ENCODE measurements at regions not wholly inside any gene's neighbourhood (a gene's known extent, or its start where the extent isn't known, plus 50 kb on each side); places are given as distances from the start of the nearest gene placed in this dataset.

DNA sequence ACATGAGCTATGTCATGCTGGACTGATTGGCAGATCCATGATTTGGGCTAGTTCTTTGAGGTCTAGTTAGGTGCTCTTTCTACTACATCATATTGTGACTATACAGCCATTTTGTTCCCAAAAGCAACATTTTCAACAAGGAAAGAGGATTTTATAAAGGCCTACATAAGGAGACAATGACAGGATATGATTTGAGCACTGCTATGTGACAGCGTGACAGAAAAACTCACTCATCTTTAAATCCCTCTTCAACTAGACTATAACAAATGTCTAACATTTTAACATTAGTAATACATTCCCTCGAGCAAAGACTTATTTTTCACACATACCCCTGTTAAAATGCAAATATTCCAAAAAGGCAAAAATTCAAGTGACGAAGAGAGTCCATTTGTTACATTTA lies 209.6 kb upstream of the CHST9 start:
- no peaks in the 10 kb centered on the region for H3K27me3 ChIP-seq (ENCODE audit: control insufficient read depth in 2 of 2, insufficient read depth in 2 of 2, low read length in 2 of 2)
- no peak overlapping the region for H3K9ac ChIP-seq (ENCODE audit: low read depth in 1 of 2, low read length in 2 of 2)
- H3K4me1 ChIP-seq (ENCODE audit: control insufficient read depth in 2 of 2, insufficient read depth in 2 of 2, low read length in 2 of 2) = no peaks in the 10 kb centered on the region
- H3K9me3 ChIP-seq (ENCODE audit: control insufficient read depth in 2 of 2, low read length in 2 of 2) = no peaks in the 10 kb centered on the region
- no peaks in the 10 kb centered on the region for H3K36me3 ChIP-seq (ENCODE audit: control insufficient read depth in 2 of 2, insufficient read depth in 2 of 2, low read length in 2 of 2)
- H3K4me3 ChIP-seq (ENCODE audit: low read length in 2 of 2) = no peak overlapping the region
- no peak overlapping the region for H3K27ac ChIP-seq (ENCODE audit: low read depth in 2 of 2, low read length in 2 of 2)

DNA sequence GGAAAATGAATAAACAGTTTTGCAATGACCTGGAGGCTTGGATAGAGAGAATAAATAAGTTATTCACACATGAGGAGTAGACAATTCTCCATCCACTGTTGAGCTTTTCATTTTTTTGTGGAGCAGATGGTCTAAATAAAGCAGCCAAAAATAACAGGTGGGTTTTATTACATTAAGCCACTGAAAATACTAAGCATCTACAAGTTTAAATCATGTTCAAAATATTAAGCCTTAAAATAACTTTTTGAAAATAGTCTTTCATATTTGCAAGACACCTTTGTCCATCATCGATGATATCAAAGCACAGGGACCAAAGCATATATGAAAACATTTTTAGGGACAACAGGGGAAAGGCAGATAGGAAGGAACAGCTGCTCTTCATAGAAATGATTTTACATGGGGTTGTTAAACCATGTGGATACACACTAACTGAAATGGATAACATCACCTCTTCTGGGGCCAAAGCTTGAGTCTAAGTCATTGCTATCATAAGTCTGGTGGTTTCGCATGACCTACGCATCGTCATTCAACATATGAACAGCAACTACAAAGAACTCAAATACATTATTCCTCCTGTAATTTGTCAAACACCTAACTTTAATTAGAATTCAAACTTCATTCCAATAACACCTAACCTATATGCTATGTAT lies 197.6 kb upstream of the CHST9 start:
- no peak overlapping the region for H3K27ac ChIP-seq (ENCODE audit: low read depth in 2 of 2, low read length in 2 of 2)
- no peaks in the 10 kb centered on the region for H3K4me1 ChIP-seq (ENCODE audit: control insufficient read depth in 2 of 2, insufficient read depth in 2 of 2, low read length in 2 of 2)
- H3K36me3 ChIP-seq (ENCODE audit: control insufficient read depth in 2 of 2, insufficient read depth in 2 of 2, low read length in 2 of 2) = no peaks in the 10 kb centered on the region

DNA sequence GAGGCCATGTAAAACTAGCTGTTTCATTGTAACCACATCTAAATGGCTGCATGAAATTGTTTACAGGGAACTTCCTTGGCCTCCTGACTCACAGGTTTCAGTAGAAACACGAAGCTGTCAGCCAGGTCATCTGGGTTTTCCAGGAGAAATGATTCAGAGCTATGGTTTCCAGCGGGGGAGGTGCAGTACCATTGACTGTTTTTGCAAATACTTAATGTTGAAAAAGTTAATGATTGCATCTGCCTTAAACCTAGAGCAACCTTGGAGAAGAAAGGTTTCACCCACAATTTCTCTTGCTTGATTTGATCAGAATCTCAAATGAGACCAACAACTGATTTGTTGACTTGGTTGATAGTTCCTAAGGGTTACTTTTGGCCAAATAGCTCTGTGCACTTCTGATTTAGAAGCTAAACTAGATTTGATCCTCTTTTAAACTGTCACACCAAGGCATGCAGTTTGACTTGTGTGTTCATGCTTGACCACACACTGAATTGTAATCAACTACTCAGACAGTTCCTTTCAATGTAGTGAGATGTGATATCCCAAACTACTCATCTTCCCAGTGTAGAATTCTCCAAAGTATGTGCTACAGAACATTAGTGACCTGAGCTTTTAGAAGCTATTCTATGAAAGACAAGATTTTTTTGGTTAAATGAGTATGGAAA lies 193.5 kb upstream of the CHST9 start:
- Histone ChIP-seq H3K4me3 (ENCODE audit: low read length in 2 of 2) (no peak overlapping the region), H3K36me3 (ENCODE audit: control insufficient read depth in 2 of 2, insufficient read depth in 2 of 2, low read length in 2 of 2) (no peaks in the 10 kb centered on the region), H3K4me1 (ENCODE audit: control insufficient read depth in 2 of 2, insufficient read depth in 2 of 2, low read length in 2 of 2) (no peaks in the 10 kb centered on the region), H3K9ac (ENCODE audit: low read depth in 1 of 2, low read length in 2 of 2) (no peak overlapping the region), H3K27me3 (ENCODE audit: control insufficient read depth in 2 of 2, insufficient read depth in 2 of 2, low read length in 2 of 2) (no peaks in the 10 kb centered on the region), H3K9me3 (ENCODE audit: control insufficient read depth in 2 of 2, low read length in 2 of 2) (no peaks in the 10 kb centered on the region), H3K27ac (ENCODE audit: low read depth in 2 of 2, low read length in 2 of 2) (no peak overlapping the region)

More for the DNA sequence above, 197.6 kb upstream of the CHST9 start:
- Histone ChIP-seq H3K9me3 (ENCODE audit: control insufficient read depth in 2 of 2, low read length in 2 of 2) (no peaks in the 10 kb centered on the region), H3K27me3 (ENCODE audit: control insufficient read depth in 2 of 2, insufficient read depth in 2 of 2, low read length in 2 of 2) (no peaks in the 10 kb centered on the region), H3K9ac (ENCODE audit: low read depth in 1 of 2, low read length in 2 of 2) (no peak overlapping the region), H3K4me3 (ENCODE audit: low read length in 2 of 2) (no peak overlapping the region)

DNA sequence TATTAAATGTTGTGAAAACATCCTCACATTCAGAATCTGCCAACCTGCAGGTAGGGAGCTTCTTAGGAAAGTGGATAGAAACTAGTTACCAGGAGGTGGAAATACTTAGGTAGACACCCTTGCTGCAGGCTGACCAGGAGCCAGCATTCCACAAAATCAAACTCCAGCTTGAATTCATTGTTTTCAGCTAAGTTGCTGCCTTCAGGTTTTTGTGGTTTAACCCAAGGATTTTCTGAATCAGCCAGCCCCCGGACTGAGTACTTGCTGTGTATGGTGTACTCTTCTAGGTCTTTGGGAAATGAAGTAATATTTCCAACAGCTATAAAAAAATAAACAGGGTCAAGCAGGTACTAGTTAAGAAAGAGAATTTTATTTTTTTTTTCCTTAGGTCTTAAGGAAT lies 192.1 kb upstream of the CHST9 start:
- no peaks in the 10 kb centered on the region for H3K36me3 ChIP-seq (ENCODE audit: control insufficient read depth in 2 of 2, insufficient read depth in 2 of 2, low read length in 2 of 2)
- no peak overlapping the region for H3K27ac ChIP-seq (ENCODE audit: low read depth in 2 of 2, low read length in 2 of 2)
- H3K9ac ChIP-seq (ENCODE audit: low read depth in 1 of 2, low read length in 2 of 2) = no peak overlapping the region
- no peaks in the 10 kb centered on the region for H3K27me3 ChIP-seq (ENCODE audit: control insufficient read depth in 2 of 2, insufficient read depth in 2 of 2, low read length in 2 of 2)
- no peak overlapping the region for H3K4me3 ChIP-seq (ENCODE audit: low read length in 2 of 2)
- no peaks in the 10 kb centered on the region for H3K4me1 ChIP-seq (ENCODE audit: control insufficient read depth in 2 of 2, insufficient read depth in 2 of 2, low read length in 2 of 2)
- no peaks in the 10 kb centered on the region for H3K9me3 ChIP-seq (ENCODE audit: control insufficient read depth in 2 of 2, low read length in 2 of 2)

DNA sequence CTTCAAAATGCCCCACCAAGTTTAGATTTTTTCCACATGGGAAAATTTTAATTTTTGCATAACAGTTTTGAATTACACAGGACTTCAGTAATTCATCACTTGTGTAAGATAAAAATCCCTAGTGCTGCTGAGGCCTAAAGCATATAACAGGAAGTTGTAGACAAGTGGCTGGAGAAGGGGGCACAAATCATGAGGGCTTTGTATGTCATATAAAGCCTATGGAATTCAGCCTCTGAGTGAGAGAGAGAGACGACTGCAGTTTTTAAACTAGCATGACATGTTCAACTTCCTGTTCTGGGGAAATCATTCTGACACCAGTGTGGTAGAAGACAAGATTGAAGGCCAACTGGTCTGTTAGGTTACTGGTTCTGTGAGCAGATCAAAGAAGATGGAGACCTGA lies 187.3 kb upstream of the CHST9 start:
- H3K4me3 ChIP-seq (ENCODE audit: low read length in 2 of 2) = no peak overlapping the region
- H3K36me3 ChIP-seq (ENCODE audit: control insufficient read depth in 2 of 2, insufficient read depth in 2 of 2, low read length in 2 of 2) = no peaks in the 10 kb centered on the region
- H3K4me1 ChIP-seq (ENCODE audit: control insufficient read depth in 2 of 2, insufficient read depth in 2 of 2, low read length in 2 of 2) = no peaks in the 10 kb centered on the region
- H3K9me3 ChIP-seq (ENCODE audit: control insufficient read depth in 2 of 2, low read length in 2 of 2) = no peaks in the 10 kb centered on the region
- H3K27me3 ChIP-seq (ENCODE audit: control insufficient read depth in 2 of 2, insufficient read depth in 2 of 2, low read length in 2 of 2) = no peaks in the 10 kb centered on the region
- no peak overlapping the region for H3K27ac ChIP-seq (ENCODE audit: low read depth in 2 of 2, low read length in 2 of 2)
- H3K9ac ChIP-seq (ENCODE audit: low read depth in 1 of 2, low read length in 2 of 2) = no peak overlapping the region

DNA sequence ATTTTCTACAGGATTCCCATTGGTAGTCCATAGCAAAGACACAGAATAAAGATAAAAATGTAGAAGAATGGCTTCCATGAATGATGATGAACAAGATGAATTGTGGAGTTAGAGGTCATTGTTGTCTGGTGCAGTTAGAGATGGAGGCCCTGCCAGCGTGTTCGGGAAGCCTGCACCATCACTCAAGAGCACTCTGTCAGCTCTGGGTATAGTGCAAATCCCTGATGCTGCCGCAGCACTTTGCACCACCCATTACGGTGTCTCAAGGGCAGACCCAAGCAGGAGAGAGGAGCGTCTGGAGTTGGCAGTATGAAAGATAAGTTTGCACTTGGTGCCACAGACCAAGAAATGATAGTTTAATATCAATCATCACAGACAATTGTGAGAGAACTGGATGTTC lies 181.6 kb upstream of the CHST9 start:
- H3K4me3 ChIP-seq (ENCODE audit: low read length in 2 of 2) = no peak overlapping the region
- no peaks in the 10 kb centered on the region for H3K4me1 ChIP-seq (ENCODE audit: control insufficient read depth in 2 of 2, insufficient read depth in 2 of 2, low read length in 2 of 2)
- H3K9ac ChIP-seq (ENCODE audit: low read depth in 1 of 2, low read length in 2 of 2) = no peak overlapping the region
- no peaks in the 10 kb centered on the region for H3K36me3 ChIP-seq (ENCODE audit: control insufficient read depth in 2 of 2, insufficient read depth in 2 of 2, low read length in 2 of 2)
- no peaks in the 10 kb centered on the region for H3K9me3 ChIP-seq (ENCODE audit: control insufficient read depth in 2 of 2, low read length in 2 of 2)
- H3K27me3 ChIP-seq (ENCODE audit: control insufficient read depth in 2 of 2, insufficient read depth in 2 of 2, low read length in 2 of 2) = no peaks in the 10 kb centered on the region
- H3K27ac ChIP-seq (ENCODE audit: low read depth in 2 of 2, low read length in 2 of 2) = no peak overlapping the region

DNA sequence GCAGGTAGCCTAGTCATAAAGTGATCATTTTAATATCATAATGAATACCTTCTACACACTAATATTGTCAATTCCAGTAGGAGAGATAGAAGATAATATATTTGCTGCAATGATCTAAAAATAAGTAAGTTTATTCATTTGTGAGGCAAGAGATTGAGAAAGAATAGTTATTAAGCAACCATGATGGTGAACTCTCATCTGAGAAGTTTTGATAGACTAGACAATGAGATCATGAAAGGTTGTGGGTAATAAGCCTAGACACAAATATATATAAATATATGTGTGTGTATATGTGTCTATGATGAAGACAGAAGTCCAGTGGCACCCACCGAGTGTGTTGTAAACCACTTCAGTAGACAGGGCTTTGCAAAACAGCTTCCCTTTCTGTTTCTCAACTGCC lies 181.0 kb upstream of the CHST9 start:
- Histone ChIP-seq H3K4me1 (ENCODE audit: control insufficient read depth in 2 of 2, insufficient read depth in 2 of 2, low read length in 2 of 2) (no peaks in the 10 kb centered on the region), H3K36me3 (ENCODE audit: control insufficient read depth in 2 of 2, insufficient read depth in 2 of 2, low read length in 2 of 2) (no peaks in the 10 kb centered on the region)

DNA sequence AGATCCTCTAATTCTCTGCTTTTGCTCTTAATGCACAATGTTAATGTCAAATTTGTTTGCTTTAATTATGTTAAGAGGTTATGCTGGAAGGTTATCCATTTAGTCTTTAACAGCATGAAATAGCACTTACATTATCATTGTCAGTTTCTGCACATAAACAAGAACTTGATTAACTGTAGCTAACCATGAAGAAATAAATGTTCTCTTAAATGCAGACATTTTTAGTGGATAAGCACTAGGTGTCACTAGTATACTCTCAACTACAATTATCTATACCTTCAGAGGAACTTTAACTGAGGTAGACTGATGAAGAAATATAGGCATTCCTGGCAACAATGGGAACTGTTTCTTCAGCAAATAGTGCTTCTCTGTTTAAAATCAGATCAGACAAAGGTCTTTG lies 178.8 kb upstream of the CHST9 start:
- Histone ChIP-seq H3K36me3 (ENCODE audit: control insufficient read depth in 2 of 2, insufficient read depth in 2 of 2, low read length in 2 of 2) (no peaks in the 10 kb centered on the region), H3K27ac (ENCODE audit: low read depth in 2 of 2, low read length in 2 of 2) (no peak overlapping the region), H3K9ac (ENCODE audit: low read depth in 1 of 2, low read length in 2 of 2) (no peak overlapping the region), H3K4me3 (ENCODE audit: low read length in 2 of 2) (no peak overlapping the region), H3K4me1 (ENCODE audit: control insufficient read depth in 2 of 2, insufficient read depth in 2 of 2, low read length in 2 of 2) (no peaks in the 10 kb centered on the region), H3K9me3 (ENCODE audit: control insufficient read depth in 2 of 2, low read length in 2 of 2) (no peaks in the 10 kb centered on the region), H3K27me3 (ENCODE audit: control insufficient read depth in 2 of 2, insufficient read depth in 2 of 2, low read length in 2 of 2) (no peaks in the 10 kb centered on the region)

More for the DNA sequence above, 181.0 kb upstream of the CHST9 start:
- Histone ChIP-seq H3K9ac (ENCODE audit: low read depth in 1 of 2, low read length in 2 of 2) (no peak overlapping the region), H3K4me3 (ENCODE audit: low read length in 2 of 2) (no peak overlapping the region), H3K27ac (ENCODE audit: low read depth in 2 of 2, low read length in 2 of 2) (no peak overlapping the region), H3K9me3 (ENCODE audit: control insufficient read depth in 2 of 2, low read length in 2 of 2) (no peaks in the 10 kb centered on the region), H3K27me3 (ENCODE audit: control insufficient read depth in 2 of 2, insufficient read depth in 2 of 2, low read length in 2 of 2) (no peaks in the 10 kb centered on the region)

DNA sequence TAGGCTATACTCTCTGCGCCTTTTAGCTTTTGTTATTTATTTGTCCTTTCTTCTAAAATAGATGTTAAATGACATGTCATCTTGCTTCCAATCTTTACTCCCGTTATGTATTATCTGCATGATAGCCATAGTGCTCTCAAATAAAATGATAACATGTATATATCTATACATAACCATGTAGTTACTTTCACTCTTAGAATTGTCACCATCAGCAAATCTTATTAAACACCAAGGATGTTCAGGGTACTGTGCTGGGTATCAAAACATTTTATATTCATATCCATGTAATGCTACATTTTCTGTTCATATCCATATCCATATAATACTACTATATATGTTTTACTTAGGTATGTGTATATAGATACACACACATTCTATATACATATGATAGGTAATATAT lies 176.4 kb upstream of the CHST9 start:
- Histone ChIP-seq H3K9me3 (ENCODE audit: control insufficient read depth in 2 of 2, low read length in 2 of 2) (no peaks in the 10 kb centered on the region), H3K9ac (ENCODE audit: low read depth in 1 of 2, low read length in 2 of 2) (no peak overlapping the region), H3K36me3 (ENCODE audit: control insufficient read depth in 2 of 2, insufficient read depth in 2 of 2, low read length in 2 of 2) (no peaks in the 10 kb centered on the region), H3K4me1 (ENCODE audit: control insufficient read depth in 2 of 2, insufficient read depth in 2 of 2, low read length in 2 of 2) (no peaks in the 10 kb centered on the region), H3K4me3 (ENCODE audit: low read length in 2 of 2) (no peak overlapping the region), H3K27me3 (ENCODE audit: control insufficient read depth in 2 of 2, insufficient read depth in 2 of 2, low read length in 2 of 2) (no peaks in the 10 kb centered on the region), H3K27ac (ENCODE audit: low read depth in 2 of 2, low read length in 2 of 2) (no peak overlapping the region)

DNA sequence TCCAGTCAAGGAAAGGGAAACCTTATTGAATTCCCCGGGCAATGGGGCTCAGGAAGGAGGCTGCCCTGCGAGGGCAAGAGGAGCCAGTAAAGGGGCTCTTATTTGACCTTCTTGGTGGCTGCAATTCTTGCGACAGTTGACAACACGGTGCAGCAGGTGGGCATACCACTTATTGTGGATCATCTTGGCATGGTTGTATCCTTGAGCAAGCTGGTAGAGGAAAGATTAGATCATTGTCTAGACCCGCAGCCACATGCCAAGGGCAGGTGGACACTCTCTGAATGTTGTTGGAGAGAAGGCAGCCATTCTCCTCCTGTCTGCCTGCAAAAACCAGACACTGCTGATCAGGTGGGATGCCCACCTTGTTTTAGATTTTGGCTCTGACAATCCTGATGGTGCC lies 170.2 kb upstream of the CHST9 start:
- no peaks in the 10 kb centered on the region for H3K9me3 ChIP-seq (ENCODE audit: control insufficient read depth in 2 of 2, low read length in 2 of 2)
- no peaks in the 10 kb centered on the region for H3K4me1 ChIP-seq (ENCODE audit: control insufficient read depth in 2 of 2, insufficient read depth in 2 of 2, low read length in 2 of 2)
- no peaks in the 10 kb centered on the region for H3K27me3 ChIP-seq (ENCODE audit: control insufficient read depth in 2 of 2, insufficient read depth in 2 of 2, low read length in 2 of 2)
- H3K4me3 ChIP-seq (ENCODE audit: low read length in 2 of 2) = no peak overlapping the region
- H3K27ac ChIP-seq (ENCODE audit: low read depth in 2 of 2, low read length in 2 of 2) = no peak overlapping the region
- no peak overlapping the region for H3K9ac ChIP-seq (ENCODE audit: low read depth in 1 of 2, low read length in 2 of 2)
- H3K36me3 ChIP-seq (ENCODE audit: control insufficient read depth in 2 of 2, insufficient read depth in 2 of 2, low read length in 2 of 2) = no peaks in the 10 kb centered on the region

Data from mucosa of rectum (tissue), 2 donors.